ENCODE measurements at regions not wholly inside any gene's neighbourhood (a gene's known extent, or its start where the extent isn't known, plus 50 kb on each side); places are given as distances from the start of the nearest gene placed in this dataset.

DNA sequence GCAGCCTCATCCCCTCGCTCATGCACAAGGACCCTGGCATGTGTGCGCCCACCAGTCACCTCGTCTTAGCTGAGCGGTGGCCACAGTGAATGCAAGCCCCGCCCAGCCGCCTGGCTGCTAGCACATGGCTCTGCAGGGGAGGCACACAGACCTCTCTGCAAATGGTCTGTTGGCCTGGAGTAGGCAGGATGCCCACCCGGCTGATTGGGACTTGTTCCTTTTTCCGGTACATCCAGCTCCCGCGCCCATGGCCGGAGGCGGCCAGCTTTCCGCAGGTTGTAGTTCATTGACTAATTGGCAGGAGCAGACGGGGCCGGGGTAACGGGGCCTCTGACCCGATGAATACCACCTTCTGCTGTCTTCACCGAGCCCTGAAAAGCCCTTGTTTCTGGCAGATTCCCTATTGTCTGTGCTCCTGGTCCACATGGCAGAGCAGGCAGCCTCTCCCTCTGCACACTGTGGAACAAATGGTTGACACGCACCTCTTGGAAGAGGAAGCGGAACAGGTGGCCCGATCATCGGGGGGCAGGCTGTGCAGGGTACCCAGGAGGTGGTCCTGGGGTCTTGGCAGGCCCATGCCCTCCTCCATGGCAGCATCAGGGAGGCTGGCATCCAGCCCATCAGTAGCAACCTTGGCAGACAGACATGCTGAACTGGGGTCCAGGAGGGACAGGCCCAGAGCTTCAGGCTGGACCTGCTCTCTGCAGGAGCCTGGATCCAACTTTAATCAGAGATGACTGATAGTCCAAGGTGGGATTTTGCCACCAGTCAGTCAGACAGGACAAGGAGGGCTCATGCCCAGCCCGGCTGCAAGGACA lies 1512.0 kb downstream of the BRD1 start:
- no peak for TF ChIP-seq TAF1 (IDR thresholded peaks at IDR 0.05; ENCODE audit: low read depth, low read length)
- TF ChIP-seq POLR2AphosphoS5 (IDR thresholded peaks at IDR 0.05; ENCODE audit: low read depth, low read length): no peak
- TF ChIP-seq POLR2A (IDR thresholded peaks at IDR 0.05; ENCODE audit: low read depth, low read length): no peak
- TF ChIP-seq SPI1 (IDR thresholded peaks at IDR 0.05; ENCODE audit: low read depth, low read length): no peak

Data from GM12891 (cell line).